HG03066 (cell line): ENCODE measurements at regions not wholly inside any gene's neighbourhood (a gene's known extent, or its start where the extent isn't known, plus 50 kb on each side); places are given as distances from the start of the nearest gene placed in this dataset.

ENCODE experiments used
- ATAC-seq: cut with Tn5 transposase; IDR thresholded peaks from one replicate; pipeline ENCODE4 v1.9.1; 2021; ENCODE audit warnings: low read depth; ENCODE audit not compliant: unreplicated experiment

GRCh38 chr2:220296174-220296573 is 668.7 kb downstream of the SLC4A3 start:
- ATAC-seq = no peak

GRCh38 chr2:220297093-220297492 is 669.7 kb downstream of the SLC4A3 start:
- no peak for ATAC-seq

DNA sequence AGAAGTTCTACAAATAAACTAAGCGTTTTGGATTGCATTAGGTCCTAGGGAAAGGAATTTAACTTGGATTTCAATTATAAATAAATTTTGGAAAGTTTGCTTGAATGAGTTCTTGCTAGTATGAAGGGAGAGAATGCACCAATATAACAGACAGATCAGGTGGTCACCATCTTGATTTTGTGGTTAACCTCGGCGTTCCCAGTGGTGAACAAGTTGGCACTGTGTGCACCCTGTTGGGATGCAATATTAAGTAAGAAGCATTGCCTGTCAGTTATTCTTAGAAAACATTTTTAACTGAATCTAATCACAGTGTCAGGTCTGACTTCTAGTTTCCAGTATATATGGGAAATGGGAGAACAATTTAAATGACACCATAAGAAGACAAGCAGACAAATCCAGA is 673.4 kb downstream of the SLC4A3 start:
- ATAC-seq = no peak

DNA sequence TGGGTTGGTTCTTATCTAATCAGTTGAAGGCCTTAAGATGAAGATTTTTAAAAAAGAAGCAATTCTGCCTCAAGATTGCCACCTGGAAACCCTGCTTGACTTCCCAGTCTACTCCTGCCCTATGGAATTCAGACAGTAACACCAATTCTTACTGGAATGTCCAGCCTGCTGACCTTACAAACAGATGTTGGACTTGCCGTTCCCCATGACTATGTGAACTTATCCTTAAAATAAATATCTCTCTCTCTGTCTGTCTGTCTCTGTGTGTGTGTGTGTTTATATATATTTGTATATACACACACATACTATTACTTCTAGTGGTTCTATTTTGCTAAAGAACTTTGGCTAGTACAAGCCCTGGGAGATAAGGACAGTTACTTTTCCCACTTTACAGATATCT is 675.3 kb downstream of the SLC4A3 start:
- ATAC-seq = no peak

DNA sequence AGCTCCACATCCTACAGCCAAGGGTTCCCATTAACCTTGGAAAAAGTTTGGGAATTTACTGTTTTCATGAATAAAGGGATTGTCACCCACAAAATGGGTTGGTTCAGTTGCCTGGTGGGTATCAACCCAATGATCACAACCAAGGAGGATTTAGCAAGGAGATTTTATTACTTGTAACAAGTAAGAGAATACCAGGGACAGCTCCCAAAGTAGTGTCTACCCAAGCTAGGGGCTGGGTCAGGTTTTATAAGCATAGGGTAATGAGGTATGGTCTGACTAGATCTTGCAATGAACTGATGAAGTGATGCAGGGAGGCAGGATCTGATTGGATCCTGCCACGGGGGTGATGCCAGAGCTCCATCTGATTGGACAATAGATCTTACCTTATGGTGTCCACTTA is 681.8 kb downstream of the SLC4A3 start:
- ATAC-seq = no peak

DNA sequence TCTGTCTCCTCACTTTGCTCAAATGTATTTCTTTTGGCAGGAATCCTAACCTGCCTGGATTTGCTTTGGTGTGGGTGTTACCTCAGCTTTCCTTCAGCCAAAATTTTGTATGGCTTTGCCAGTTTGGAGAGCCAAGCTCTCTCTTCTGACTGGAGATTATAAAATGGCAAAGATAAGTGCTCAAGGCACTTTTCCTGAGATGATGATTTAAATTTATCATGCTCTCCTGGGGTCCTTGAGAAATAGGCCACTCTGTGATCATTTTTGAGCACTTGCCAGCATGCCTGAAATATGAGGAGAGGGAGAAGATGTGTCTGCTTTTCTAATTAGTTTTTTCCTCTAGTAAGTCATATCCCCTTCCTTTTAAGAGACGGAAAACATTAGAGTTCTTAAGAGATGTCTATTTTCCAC is 683.0 kb downstream of the SLC4A3 start:
- ATAC-seq = no peak

- ATAC-seq = no peak
Measured at GRCh38 chr2:220315098-220315823, 687.8 kb downstream of the SLC4A3 start.

DNA sequence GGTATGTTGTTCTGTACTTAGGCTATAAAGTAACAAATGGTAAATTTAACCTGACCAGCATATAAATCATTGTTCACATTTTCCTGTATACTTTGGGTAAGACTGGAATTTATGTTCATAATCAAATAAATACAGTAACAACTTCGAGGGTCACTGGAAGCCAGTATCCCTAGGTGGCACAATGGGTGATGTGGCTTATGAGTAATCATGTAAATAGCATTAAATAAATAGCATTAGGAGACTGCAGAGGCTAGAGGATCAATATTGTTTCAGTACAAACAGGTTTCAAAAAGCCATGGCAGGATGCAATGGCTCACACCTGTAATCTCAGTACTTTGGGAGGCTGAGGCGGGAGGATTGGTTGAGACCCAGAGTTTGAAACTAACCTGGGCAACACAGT is 690.6 kb downstream of the SLC4A3 start:
- ATAC-seq = no peak

DNA sequence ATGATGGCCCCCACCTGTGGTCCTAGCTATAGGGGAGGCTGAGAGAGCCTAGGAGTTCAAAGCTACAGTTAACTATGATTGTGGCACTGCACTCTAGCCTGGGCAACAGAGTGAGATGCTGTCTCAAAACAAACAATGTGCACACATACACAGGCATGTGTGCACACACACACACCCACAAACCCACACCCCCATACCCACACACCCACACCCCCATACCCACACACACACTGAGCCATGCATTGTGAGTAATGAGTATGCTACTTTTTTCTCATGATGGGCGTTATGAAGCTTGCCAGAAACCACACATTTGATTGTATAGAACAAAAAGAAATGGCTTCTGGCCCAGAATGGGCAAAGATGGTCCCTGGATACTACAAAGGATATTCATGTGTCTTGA is 691.1 kb downstream of the SLC4A3 start:
- ATAC-seq = no peak

GRCh38 chr2:220320326-220320725 is 692.9 kb downstream of the SLC4A3 start:
- ATAC-seq = no peak

GRCh38 chr2:220332886-220333285 is 705.5 kb downstream of the SLC4A3 start:
- no peak for ATAC-seq

GRCh38 chr2:220334210-220334609 is 706.8 kb downstream of the SLC4A3 start:
- ATAC-seq = no peak

DNA sequence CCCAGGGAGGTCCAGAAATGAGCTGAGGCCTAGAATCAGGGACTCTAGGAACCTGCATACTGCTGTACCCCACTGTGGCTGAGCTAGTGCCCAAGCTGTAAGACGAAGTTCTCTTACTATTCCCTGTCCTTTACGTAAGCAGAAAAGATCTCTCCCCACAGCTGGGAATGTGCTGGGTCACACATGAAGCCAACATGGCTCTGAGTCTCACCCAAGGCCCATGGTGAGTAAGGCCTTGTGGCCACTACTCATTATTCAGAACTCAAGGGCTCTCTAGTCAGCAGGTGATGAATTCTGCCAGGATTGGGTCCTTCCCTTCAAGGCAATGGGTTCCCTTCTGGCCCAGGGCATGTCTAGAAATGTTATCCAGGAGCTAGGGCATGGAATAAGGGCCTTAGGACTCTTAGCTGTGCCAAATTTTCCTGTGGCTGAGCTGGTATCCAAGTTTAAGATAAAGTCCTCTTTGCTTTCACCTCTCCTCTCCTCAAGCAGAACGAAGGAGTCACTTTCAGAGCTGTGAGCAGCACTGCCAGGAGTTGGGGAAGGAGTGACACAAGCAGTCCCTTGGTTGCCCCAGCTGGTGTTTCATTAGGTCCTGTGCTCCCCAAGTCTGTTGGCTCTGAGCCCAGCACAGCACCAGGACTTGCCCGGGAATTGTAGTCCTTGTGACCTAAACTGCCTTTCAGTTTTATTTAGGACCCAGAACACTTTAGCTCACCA is 707.6 kb downstream of the SLC4A3 start:
- no peak for ATAC-seq

- ATAC-seq = no peak
Measured at GRCh38 chr2:220335591-220335915, 708.1 kb downstream of the SLC4A3 start.

DNA sequence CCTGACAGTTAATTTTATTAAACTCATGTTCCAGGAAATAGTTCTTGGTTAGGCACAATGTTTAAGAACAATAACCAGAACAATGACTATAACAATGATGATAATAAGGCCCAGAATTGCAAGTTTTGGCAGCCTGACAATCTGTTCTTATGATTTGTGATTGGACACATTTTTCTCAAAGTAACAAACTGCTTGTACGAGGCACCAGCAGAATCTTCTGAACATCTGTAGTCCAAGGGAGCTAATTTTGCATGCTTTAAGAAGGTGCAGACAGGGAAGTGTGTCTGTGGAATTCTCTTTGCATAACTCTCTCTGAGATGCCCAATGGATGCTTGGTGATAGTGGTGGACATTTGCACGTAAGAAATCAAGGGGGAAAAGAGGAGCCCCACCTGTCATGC is 709.3 kb downstream of the SLC4A3 start:
- ATAC-seq = no peak

DNA sequence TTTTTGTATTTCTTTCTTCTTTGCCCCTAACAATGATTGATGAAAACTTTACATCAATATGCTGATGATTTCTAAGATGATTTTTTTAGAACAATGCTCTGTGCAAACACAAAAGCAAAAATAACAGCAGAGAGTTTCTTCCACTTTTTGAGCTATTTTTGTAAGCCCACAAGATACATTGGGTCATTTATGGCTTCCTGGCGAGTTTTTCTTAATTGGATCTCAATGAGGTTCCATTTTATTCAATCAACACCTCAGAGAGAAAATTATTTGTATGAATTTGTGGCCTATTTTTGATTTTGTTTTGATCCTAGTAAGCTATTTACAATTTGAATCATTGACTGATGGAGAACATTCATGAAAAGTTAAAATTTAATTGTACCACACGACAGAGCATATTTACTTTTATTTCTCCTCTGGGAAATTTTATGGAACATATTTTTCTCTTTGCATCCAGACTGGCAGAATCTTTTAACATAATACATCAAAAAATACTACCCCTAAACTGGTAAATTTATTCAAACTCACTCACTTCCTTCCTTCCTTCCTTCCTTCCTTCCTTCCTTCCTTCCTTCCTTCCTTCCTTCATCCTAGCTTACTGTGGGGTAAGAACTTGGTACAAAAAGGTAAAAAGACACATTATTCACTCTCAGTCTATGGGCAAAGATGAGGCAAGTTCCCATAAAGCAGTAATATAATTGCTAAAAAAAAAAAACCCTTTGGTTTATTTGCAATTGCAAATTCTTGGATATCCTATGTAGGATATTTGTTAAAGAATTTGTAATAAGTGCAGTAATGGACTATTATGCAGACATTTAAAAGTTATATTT is 710.4 kb downstream of the SLC4A3 start:
- ATAC-seq = no peak

GRCh38 chr2:220341014-220341413 is 713.6 kb downstream of the SLC4A3 start:
- no peak for ATAC-seq

DNA sequence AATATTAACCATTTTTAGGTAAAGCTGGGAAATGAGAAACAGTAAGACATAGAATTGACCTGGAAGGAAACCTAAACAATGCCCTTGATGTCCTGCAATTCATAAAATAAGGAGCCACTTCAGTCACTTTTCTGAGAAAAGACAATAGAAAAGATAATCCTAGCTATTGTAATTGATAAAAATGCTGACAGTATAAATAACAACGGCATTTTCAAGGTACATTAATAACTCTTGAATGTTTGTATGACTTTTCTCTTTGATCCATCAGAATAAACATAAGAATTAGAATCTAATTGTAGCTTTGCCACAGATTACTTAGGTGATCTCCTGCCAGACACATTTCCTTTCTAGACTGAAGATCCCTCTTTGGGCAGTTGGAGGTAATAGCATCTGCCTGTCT is 719.5 kb downstream of the SLC4A3 start:
- ATAC-seq = no peak

DNA sequence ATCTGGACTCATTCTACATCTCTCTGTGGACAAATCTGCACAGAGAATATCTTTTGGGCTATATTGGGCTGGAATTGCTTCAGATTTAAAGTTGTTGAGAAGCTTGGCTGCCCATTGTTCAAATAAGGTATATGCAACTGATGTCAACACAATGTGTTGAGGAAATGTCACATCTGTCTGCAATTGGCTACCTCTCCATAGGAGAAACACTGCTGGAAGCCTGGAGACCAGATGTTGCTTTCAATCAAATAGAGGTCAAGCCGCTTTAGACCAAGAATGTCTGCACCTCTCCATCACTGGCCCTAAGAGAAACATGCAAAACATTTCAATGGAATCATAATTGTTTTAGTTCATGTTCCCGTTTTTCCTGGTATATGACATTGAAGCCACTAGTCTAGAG is 720.2 kb downstream of the SLC4A3 start:
- ATAC-seq = no peak

DNA sequence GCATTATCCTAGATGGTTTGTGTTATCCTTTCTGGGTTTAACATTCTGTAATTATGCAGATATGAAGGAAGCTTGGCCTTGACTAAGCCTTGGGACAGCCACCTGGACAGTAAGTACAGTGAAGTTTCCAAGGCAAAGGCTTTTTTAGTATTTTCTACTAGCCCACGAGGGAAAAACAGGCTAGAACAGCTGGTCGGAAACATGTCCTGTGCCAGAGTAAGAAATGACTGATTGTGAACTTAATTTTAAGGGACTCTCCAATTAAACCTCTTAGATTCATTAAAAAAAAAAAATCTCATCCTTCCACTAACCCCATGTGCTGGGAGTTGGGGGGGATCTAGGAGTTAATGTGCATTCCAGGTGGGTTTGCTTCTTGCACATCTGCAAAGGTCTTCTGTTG is 720.8 kb downstream of the SLC4A3 start:
- ATAC-seq = no peak

GRCh38 chr2:220353897-220354296 is 726.5 kb downstream of the SLC4A3 start:
- ATAC-seq = no peak

GRCh38 chr2:220356076-220356475 is 728.6 kb downstream of the SLC4A3 start:
- no peak for ATAC-seq
